ENCODE measurements at regions not wholly inside any gene's neighbourhood (a gene's known extent, or its start where the extent isn't known, plus 50 kb on each side); places are given as distances from the start of the nearest gene placed in this dataset.

- peaks cover 11% of the 10 kb centered on the region for H3K4me1 Mint-ChIP-seq
Measured at GRCh38 chr5:156147944-156148285, 179.0 kb upstream of the SGCD start.

GRCh38 chr5:156148301-156148700, 178.7 kb upstream of the SGCD start:
- H3K27ac Mint-ChIP-seq = no peak overlapping the region
- no peak for TF ChIP-seq NFE2L1 (CRISPR knock-in tag; IDR thresholded peaks at IDR 0.05)
- no peak for TF ChIP-seq TCF7 (CRISPR knock-in tag; IDR thresholded peaks at IDR 0.05; ENCODE audit: low read depth)
- no peak for TF ChIP-seq RORB (CRISPR knock-in tag; IDR thresholded peaks at IDR 0.05)
- no peak for TF ChIP-seq ATF1 (CRISPR knock-in tag; IDR thresholded peaks at IDR 0.05)
- no peak for TF ChIP-seq IRF2 (CRISPR knock-in tag; IDR thresholded peaks at IDR 0.05; ENCODE audit: borderline replicate concordance, low read depth)
- no peak for TF ChIP-seq ZNF416 (CRISPR knock-in tag; IDR thresholded peaks at IDR 0.05)
- TF ChIP-seq AFF4 (CRISPR knock-in tag; IDR thresholded peaks at IDR 0.05; ENCODE audit: borderline replicate concordance) = no peak
- TF ChIP-seq, protein P1, sequence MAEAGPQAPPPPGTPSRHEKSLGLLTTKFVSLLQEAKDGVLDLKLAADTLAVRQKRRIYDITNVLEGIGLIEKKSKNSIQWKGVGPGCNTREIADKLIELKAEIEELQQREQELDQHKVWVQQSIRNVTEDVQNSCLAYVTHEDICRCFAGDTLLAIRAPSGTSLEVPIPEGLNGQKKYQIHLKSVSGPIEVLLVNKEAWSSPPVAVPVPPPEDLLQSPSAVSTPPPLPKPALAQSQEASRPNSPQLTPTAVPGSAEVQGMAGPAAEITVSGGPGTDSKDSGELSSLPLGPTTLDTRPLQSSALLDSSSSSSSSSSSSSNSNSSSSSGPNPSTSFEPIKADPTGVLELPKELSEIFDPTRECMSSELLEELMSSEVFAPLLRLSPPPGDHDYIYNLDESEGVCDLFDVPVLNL (CRISPR knock-in tag; IDR thresholded peaks at IDR 0.05; ENCODE audit: borderline replicate concordance, low read depth) = no peak
- TF ChIP-seq NR3C1 (CRISPR knock-in tag; conservative IDR thresholded peaks at IDR 0.05; ENCODE audit: low read depth) = no peak
- TF ChIP-seq FOXK1 (CRISPR knock-in tag; IDR thresholded peaks at IDR 0.05) = no peak
- TF ChIP-seq, protein P2, sequence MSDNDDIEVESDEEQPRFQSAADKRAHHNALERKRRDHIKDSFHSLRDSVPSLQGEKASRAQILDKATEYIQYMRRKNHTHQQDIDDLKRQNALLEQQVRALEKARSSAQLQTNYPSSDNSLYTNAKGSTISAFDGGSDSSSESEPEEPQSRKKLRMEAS (CRISPR knock-in tag; IDR thresholded peaks at IDR 0.05) = no peak
- no peak for TF ChIP-seq ZNF317 (CRISPR knock-in tag; IDR thresholded peaks at IDR 0.05; ENCODE audit: borderline replicate concordance, low read depth)
- no peak for TF ChIP-seq ZNF121 (CRISPR knock-in tag; IDR thresholded peaks at IDR 0.05)
- TF ChIP-seq ELF4 (CRISPR knock-in tag; IDR thresholded peaks at IDR 0.05; ENCODE audit: low read depth) = no peak
- TF ChIP-seq ZNF232 (CRISPR knock-in tag; IDR thresholded peaks at IDR 0.05) = no peak
- no peak for TF ChIP-seq E2F1 (CRISPR knock-in tag; IDR thresholded peaks at IDR 0.05)
- no peak for TF ChIP-seq ESRRA (CRISPR knock-in tag; IDR thresholded peaks at IDR 0.05; ENCODE audit: borderline replicate concordance)

More at GRCh38 chr5:156147944-156148285, 179.0 kb upstream of the SGCD start:
- Mint-ChIP-seq H3K27ac (no peak overlapping the region), H3K36me3 (peaks cover 6% of the 10 kb centered on the region; the same call in 1 of the 2 replicates), H3K27me3 (ENCODE audit: low read depth) (no peaks in the 10 kb centered on the region), H3K9me3 (peaks cover 11% of the 10 kb centered on the region), H3K4me3 (no peak overlapping the region)
- DNase-seq (ENCODE audit: low spot score) (no peak), ATAC-seq (no peak)
- ChIA-PET POLR2A (no interaction called here), CTCF (no interaction called here)
- TF ChIP-seq ZNF121 (CRISPR knock-in tag; IDR thresholded peaks at IDR 0.05) = no peak
- TF ChIP-seq KAT7 (CRISPR knock-in tag; IDR thresholded peaks at IDR 0.05; ENCODE audit: borderline replicate concordance) = no peak
- TF ChIP-seq GTF2I (CRISPR knock-in tag; conservative IDR thresholded peaks at IDR 0.05) = no peak
- TF ChIP-seq NFATC4 (CRISPR knock-in tag; IDR thresholded peaks at IDR 0.05) = no peak
- no peak for TF ChIP-seq ZNF263 (CRISPR knock-in tag; IDR thresholded peaks at IDR 0.05; ENCODE audit: low read depth)
- TF ChIP-seq, protein P3, sequence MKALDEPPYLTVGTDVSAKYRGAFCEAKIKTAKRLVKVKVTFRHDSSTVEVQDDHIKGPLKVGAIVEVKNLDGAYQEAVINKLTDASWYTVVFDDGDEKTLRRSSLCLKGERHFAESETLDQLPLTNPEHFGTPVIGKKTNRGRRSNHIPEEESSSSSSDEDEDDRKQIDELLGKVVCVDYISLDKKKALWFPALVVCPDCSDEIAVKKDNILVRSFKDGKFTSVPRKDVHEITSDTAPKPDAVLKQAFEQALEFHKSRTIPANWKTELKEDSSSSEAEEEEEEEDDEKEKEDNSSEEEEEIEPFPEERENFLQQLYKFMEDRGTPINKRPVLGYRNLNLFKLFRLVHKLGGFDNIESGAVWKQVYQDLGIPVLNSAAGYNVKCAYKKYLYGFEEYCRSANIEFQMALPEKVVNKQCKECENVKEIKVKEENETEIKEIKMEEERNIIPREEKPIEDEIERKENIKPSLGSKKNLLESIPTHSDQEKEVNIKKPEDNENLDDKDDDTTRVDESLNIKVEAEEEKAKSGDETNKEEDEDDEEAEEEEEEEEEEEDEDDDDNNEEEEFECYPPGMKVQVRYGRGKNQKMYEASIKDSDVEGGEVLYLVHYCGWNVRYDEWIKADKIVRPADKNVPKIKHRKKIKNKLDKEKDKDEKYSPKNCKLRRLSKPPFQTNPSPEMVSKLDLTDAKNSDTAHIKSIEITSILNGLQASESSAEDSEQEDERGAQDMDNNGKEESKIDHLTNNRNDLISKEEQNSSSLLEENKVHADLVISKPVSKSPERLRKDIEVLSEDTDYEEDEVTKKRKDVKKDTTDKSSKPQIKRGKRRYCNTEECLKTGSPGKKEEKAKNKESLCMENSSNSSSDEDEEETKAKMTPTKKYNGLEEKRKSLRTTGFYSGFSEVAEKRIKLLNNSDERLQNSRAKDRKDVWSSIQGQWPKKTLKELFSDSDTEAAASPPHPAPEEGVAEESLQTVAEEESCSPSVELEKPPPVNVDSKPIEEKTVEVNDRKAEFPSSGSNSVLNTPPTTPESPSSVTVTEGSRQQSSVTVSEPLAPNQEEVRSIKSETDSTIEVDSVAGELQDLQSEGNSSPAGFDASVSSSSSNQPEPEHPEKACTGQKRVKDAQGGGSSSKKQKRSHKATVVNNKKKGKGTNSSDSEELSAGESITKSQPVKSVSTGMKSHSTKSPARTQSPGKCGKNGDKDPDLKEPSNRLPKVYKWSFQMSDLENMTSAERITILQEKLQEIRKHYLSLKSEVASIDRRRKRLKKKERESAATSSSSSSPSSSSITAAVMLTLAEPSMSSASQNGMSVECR (CRISPR knock-in tag; IDR thresholded peaks at IDR 0.05; ENCODE audit: borderline replicate concordance) = no peak
- TF ChIP-seq CREM (CRISPR knock-in tag; IDR thresholded peaks at IDR 0.05) = no peak
- TF ChIP-seq FOXP1 (CRISPR knock-in tag; IDR thresholded peaks at IDR 0.05; ENCODE audit: borderline replicate concordance) = no peak
- no peak for TF ChIP-seq EMX1 (CRISPR knock-in tag; IDR thresholded peaks at IDR 0.05)
- TF ChIP-seq, protein P4, sequence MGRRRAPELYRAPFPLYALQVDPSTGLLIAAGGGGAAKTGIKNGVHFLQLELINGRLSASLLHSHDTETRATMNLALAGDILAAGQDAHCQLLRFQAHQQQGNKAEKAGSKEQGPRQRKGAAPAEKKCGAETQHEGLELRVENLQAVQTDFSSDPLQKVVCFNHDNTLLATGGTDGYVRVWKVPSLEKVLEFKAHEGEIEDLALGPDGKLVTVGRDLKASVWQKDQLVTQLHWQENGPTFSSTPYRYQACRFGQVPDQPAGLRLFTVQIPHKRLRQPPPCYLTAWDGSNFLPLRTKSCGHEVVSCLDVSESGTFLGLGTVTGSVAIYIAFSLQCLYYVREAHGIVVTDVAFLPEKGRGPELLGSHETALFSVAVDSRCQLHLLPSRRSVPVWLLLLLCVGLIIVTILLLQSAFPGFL (CRISPR knock-in tag; IDR thresholded peaks at IDR 0.05; ENCODE audit: borderline replicate concordance) = no peak
- TF ChIP-seq OVOL2 (CRISPR knock-in tag; IDR thresholded peaks at IDR 0.05; ENCODE audit: borderline replicate concordance) = no peak
- TF ChIP-seq GABPB1 (CRISPR knock-in tag; IDR thresholded peaks at IDR 0.05) = no peak
- no peak for TF ChIP-seq FOXJ3 (CRISPR knock-in tag; IDR thresholded peaks at IDR 0.05; ENCODE audit: borderline replicate concordance)

More at GRCh38 chr5:156148301-156148700, 178.7 kb upstream of the SGCD start:
- ATAC-seq (no peak), DNase-seq (ENCODE audit: low spot score) (no peak)
- ChIA-PET POLR2A (no interaction called here), CTCF (no interaction called here)
- H3K27me3 Mint-ChIP-seq (ENCODE audit: low read depth) = no peaks in the 10 kb centered on the region
- H3K36me3 Mint-ChIP-seq = peaks cover 3% of the 10 kb centered on the region; the same call in 1 of the 2 replicates
- H3K9me3 Mint-ChIP-seq = peaks cover 9% of the 10 kb centered on the region
- peaks cover 11% of the 10 kb centered on the region for H3K4me1 Mint-ChIP-seq
- no peak overlapping the region for H3K4me3 Mint-ChIP-seq
